Astrocyte (in vitro differentiated cells and primary cell): ENCODE measurements at regions not wholly inside any gene's neighbourhood (a gene's known extent, or its start where the extent isn't known, plus 50 kb on each side); places are given as distances from the start of the nearest gene placed in this dataset.

Experiments
- DNase-seq: peaks from one replicate; pipeline ENCODE4 v3.0.0-alpha.2; 2010; ENCODE audit warnings: low read depth
- FAIRE-seq: peaks from 2 replicates; lab custom pipeline; 2011; peaks lifted over from hg19 to GRCh38; lab: Jason Lieb, UNC
- H2AFZ ChIP-seq: 2 replicates; pipeline ENCODE4 v1.6.0; 2012; ENCODE audit warnings: low read depth, low read length, inconsistent platforms
- H3K27ac ChIP-seq: 2 replicates; pipeline ENCODE4 v1.5.1; 2011; ENCODE audit warnings: low read depth, low read length, inconsistent platforms
- H3K27me3 ChIP-seq: 2 replicates; pipeline ENCODE4 v1.6.0; 2011; ENCODE audit warnings: low read length, inconsistent platforms; ENCODE audit not compliant: insufficient read depth
- H3K36me3 ChIP-seq: 2 replicates; pipeline ENCODE4 v1.5.1; 2011; ENCODE audit warnings: low read length, inconsistent platforms; ENCODE audit not compliant: insufficient read depth
- H3K4me1 ChIP-seq: 2 replicates; pipeline ENCODE4 v1.5.1; 2011; ENCODE audit warnings: low read length, inconsistent platforms; ENCODE audit not compliant: insufficient read depth
- H3K4me2 ChIP-seq: 2 replicates; pipeline ENCODE4 v1.6.0; 2012; ENCODE audit warnings: low read length, inconsistent platforms
- H3K4me3 ChIP-seq: 2 replicates; pipeline ENCODE4 v1.5.1; 2011; ENCODE audit warnings: low read depth, mild to moderate bottlenecking, low read length, inconsistent platforms; ENCODE audit not compliant: insufficient read depth
- H3K79me2 ChIP-seq: 2 replicates; pipeline ENCODE4 v1.6.0; 2012; ENCODE audit warnings: mild to moderate bottlenecking, low read length, inconsistent platforms; ENCODE audit not compliant: insufficient read depth
- H3K9ac ChIP-seq: 2 replicates; pipeline ENCODE4 v1.6.0; 2012; ENCODE audit warnings: mild to moderate bottlenecking, low read length, inconsistent platforms
- H3K9me3 ChIP-seq: 2 replicates; pipeline ENCODE4 v1.5.1; 2012; ENCODE audit warnings: low read depth, mild to moderate bottlenecking, low read length, inconsistent platforms; ENCODE audit not compliant: insufficient read depth
- H4K20me1 ChIP-seq: 2 replicates; pipeline ENCODE4 v1.6.0; 2012; ENCODE audit warnings: low read length, inconsistent platforms; ENCODE audit not compliant: insufficient read depth
- H3K27ac Mint-ChIP-seq: one replicate; pipeline ENCODE4 v1.8.0; 2021; ENCODE audit warnings: mild to moderate bottlenecking, mixed read lengths; ENCODE audit not compliant: unreplicated experiment
- H3K27me3 Mint-ChIP-seq: one replicate; pipeline ENCODE4 v1.8.0; 2021; ENCODE audit warnings: low read depth, mixed read lengths; ENCODE audit not compliant: unreplicated experiment
- H3K36me3 Mint-ChIP-seq: one replicate; pipeline ENCODE4 v1.8.0; 2021; ENCODE audit warnings: low read depth, mixed read lengths; ENCODE audit not compliant: unreplicated experiment
- H3K4me1 Mint-ChIP-seq: one replicate; pipeline ENCODE4 v1.8.0; 2021; ENCODE audit warnings: low read depth, mixed read lengths; ENCODE audit not compliant: unreplicated experiment
- H3K4me3 Mint-ChIP-seq: one replicate; pipeline ENCODE4 v1.8.0; 2021; ENCODE audit warnings: mild to moderate bottlenecking, moderate library complexity, mixed read lengths; ENCODE audit not compliant: unreplicated experiment
- H3K9me3 Mint-ChIP-seq: one replicate; pipeline ENCODE4 v1.8.0; 2021; ENCODE audit warnings: mild to moderate bottlenecking, mixed read lengths; ENCODE audit not compliant: unreplicated experiment
- CTCF ChIP-seq: IDR thresholded peaks from 2 replicates; pipeline ENCODE4 v1.5.1; 2011; ENCODE audit warnings: low read depth, mild to moderate bottlenecking, inconsistent platforms, low read length, moderate library complexity; ENCODE audit not compliant: insufficient read depth
- EZH2 ChIP-seq: IDR thresholded peaks from 2 replicates; pipeline ENCODE4 v1.6.1; 2012; ENCODE audit warnings: mild to moderate bottlenecking, low read length, inconsistent platforms; ENCODE audit not compliant: insufficient read depth

DNA sequence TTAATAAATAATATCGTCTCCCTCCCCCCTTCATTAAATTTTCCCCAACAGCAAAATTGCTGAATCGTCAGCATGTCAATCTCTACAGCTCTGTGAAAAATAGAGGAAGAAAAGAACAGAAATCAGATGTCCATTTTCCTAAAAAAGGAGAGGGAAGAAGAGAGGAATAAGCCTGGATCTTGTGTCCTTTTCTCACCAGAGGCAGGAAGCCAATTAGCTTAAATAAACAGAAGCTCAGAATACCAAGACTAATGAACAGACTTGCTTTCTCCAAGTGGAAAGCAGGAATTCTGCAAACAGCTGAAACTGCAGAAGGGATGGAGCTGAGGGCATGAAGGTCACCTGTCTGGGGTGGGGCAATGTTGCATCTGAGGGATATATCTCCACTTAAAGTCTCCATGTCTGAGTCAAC lies 265.7 kb downstream of the CCDC85A start:
- Mint-ChIP-seq H3K4me3 (no peak overlapping the region), H3K4me1 (peaks cover 21% of the 10 kb centered on the region), H3K36me3 (no peaks in the 10 kb centered on the region), H3K9me3 (no peaks in the 10 kb centered on the region), H3K27ac (no peak overlapping the region), H3K27me3 (no peaks in the 10 kb centered on the region)
- no peak for TF ChIP-seq EZH2
- no peak for TF ChIP-seq CTCF
- FAIRE-seq, result no peak
- no peak overlapping the region for H3K4me2 ChIP-seq
- H3K4me1 ChIP-seq, result no peaks in the 10 kb centered on the region
- no peaks in the 10 kb centered on the region for H3K27me3 ChIP-seq
- H3K9ac ChIP-seq, result no peak overlapping the region
- no peak for DNase-seq
- no peaks in the 10 kb centered on the region for H3K36me3 ChIP-seq
- H3K79me2 ChIP-seq, result no peaks in the 10 kb centered on the region
- H3K9me3 ChIP-seq, result no peaks in the 10 kb centered on the region
- no peaks in the 10 kb centered on the region for H4K20me1 ChIP-seq
- no peak overlapping the region for H3K4me3 ChIP-seq
- no peak overlapping the region for H3K27ac ChIP-seq
- H2AFZ ChIP-seq, result no peak overlapping the region

DNA sequence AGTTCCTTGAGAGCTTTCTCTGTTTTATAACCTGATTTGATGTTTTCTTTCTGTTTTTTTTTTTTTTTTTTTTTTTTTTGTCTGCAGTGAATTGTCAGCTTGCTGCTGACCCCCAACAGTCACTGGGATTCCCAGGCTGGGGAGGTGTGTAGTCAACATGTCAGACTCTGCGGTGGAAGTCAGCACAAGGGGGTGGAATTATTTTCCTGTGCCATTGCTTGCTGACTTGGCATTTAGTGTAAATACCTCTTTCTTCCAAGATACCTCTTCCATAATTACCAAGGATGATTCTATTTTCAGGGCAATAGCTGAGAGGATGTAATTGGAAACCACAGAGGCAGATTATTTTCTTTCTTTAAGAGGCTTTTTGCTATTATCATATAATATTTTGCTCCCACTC lies 266.3 kb downstream of the CCDC85A start:
- DNase-seq (no peak), FAIRE-seq (no peak)
- Histone ChIP-seq H3K27me3 (no peaks in the 10 kb centered on the region), H3K9ac (no peak overlapping the region), H3K36me3 (no peaks in the 10 kb centered on the region), H3K27ac (no peak overlapping the region), H4K20me1 (no peaks in the 10 kb centered on the region), H3K9me3 (no peaks in the 10 kb centered on the region), H3K4me1 (no peaks in the 10 kb centered on the region), H3K4me3 (no peak overlapping the region), H3K79me2 (no peaks in the 10 kb centered on the region), H2AFZ (no peak overlapping the region), H3K4me2 (no peak overlapping the region)
- H3K4me1 Mint-ChIP-seq, result peaks cover 21% of the 10 kb centered on the region
- no peak overlapping the region for H3K27ac Mint-ChIP-seq
- no peaks in the 10 kb centered on the region for H3K36me3 Mint-ChIP-seq
- H3K9me3 Mint-ChIP-seq, result no peaks in the 10 kb centered on the region
- no peaks in the 10 kb centered on the region for H3K27me3 Mint-ChIP-seq
- H3K4me3 Mint-ChIP-seq, result no peak overlapping the region
- TF ChIP-seq EZH2 (no peak), CTCF (no peak)

GRCh38 chr2:56450772-56451171 lies 267.0 kb downstream of the CCDC85A start:
- TF ChIP-seq EZH2 (no peak), CTCF (no peak)
- no peaks in the 10 kb centered on the region for H3K79me2 ChIP-seq
- Mint-ChIP-seq H3K4me1 (peaks cover 21% of the 10 kb centered on the region), H3K4me3 (no peak overlapping the region), H3K27me3 (no peaks in the 10 kb centered on the region), H3K36me3 (no peaks in the 10 kb centered on the region), H3K9me3 (no peaks in the 10 kb centered on the region), H3K27ac (no peak overlapping the region)
- no peak for DNase-seq
- no peak overlapping the region for H2AFZ ChIP-seq
- no peaks in the 10 kb centered on the region for H3K4me1 ChIP-seq
- H3K36me3 ChIP-seq, result no peaks in the 10 kb centered on the region
- no peaks in the 10 kb centered on the region for H3K9me3 ChIP-seq
- H3K4me2 ChIP-seq, result no peak overlapping the region
- no peak for FAIRE-seq
- no peaks in the 10 kb centered on the region for H4K20me1 ChIP-seq
- H3K4me3 ChIP-seq, result no peak overlapping the region
- H3K9ac ChIP-seq, result no peak overlapping the region
- no peak overlapping the region for H3K27ac ChIP-seq
- H3K27me3 ChIP-seq, result no peaks in the 10 kb centered on the region
